ENCODE measurements at regions not wholly inside any gene's neighbourhood (a gene's known extent, or its start where the extent isn't known, plus 50 kb on each side); places are given as distances from the start of the nearest gene placed in this dataset.
"Not testable (repeated sequence)": the region's sequence is repeated elsewhere in the genome, so short reads cannot be mapped to it uniquely, and the experiment has no call there.

GRCh38 chr5:1626397-1626796, 102.6 kb upstream of the LPCAT1 start:
- not testable (repeated sequence) for TF ChIP-seq EZH2 (IDR thresholded peaks at IDR 0.05; ENCODE audit: borderline replicate concordance, insufficient read depth, low read depth, low read length, poor library complexity, severe bottlenecking); CTCF (IDR thresholded peaks at IDR 0.05)
